ENCODE measurements at regions not wholly inside any gene's neighbourhood (a gene's known extent, or its start where the extent isn't known, plus 50 kb on each side); places are given as distances from the start of the nearest gene placed in this dataset.

GRCh38 chrX:110408949-110409588 lies 50.4 kb downstream of the RTL9 start:
- DNase-seq (ENCODE audit: low spot score), result no peak

- peak; percentile 1 for DNase-seq (ENCODE audit: low spot score)
These were observed 51.3 kb downstream of the RTL9 start for GRCh38 chrX:110409925-110410324.

GRCh38 chrX:110410603-110411002 lies 52.0 kb downstream of the RTL9 start:
- DNase-seq (ENCODE audit: low spot score), result no peak

DNA sequence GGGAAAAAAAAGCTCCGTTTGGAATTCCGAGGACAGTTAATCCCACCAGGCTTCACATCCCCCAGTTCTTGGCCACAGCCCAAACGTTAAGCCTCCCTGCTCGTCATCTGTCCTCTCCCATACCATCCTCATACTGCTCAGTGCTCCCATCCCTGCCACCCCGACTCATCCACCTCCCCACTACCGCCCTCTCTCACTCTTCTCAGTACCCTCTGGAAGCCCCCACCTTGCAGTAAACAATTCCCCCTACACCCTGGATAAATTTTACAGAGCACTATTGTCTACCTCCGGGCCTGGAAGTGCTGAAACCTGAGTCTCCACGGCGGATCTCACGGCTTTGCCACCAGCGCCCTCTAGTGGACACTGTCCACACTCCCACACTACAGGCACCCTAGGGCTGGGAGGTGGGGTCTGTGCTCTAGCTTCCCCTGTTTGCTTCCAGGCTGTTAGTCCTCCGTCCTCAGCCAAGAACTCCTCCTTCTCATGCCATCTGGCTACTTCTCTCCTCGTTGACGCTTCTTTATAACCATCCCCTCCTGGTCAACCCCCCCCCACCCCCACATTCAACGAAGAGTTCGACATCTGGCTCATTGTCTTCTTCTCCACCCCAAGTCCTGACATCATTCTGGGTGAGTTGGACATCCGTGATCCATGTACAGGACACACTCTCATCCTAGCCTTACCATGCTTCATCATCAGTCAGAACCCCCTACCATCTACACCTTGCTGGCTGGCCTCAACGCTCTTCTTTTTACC lies 54.5 kb downstream of the RTL9 start:
- peak; percentile 64 for DNase-seq (ENCODE audit: low spot score)

DNA sequence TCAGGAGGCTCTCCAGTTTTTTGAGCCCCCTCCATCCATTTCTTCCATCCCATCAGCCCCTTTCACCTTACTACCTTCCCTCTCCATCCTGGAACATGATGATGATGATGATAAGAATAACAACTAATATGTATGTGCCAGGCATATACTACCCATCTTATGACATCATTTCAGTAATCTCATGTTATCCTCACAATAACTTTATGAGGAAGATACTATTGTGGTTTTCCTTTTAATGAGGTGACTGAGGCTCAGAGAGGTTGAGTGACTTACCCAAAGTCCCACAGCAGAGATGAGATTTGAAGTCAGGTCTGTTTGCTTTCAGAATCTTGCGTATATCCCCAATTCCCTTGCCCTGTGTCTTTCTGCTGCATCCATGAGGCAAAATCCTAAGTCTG lies 55.1 kb downstream of the RTL9 start:
- DNase-seq (ENCODE audit: low spot score), result no peak

DNA sequence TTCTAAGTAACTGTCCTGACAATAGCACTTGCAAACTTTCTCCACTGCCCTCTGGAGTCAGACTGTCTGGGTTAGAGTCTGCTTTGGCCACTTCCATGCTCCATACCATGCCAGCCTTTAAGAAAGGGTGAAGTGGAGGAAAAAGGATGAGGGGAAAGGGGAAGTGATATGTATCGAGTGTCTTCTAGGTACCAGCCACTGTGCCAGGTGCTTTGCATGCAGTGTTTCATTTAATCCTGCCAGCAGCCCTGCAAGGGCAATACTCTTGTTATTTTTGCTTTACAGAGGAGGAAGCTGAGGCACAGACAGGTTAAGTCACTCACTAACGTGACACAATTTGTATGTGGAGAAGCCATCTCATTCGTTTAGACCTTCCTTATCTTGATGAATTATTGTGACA lies 55.6 kb downstream of the RTL9 start:
- no peak for DNase-seq (ENCODE audit: low spot score)

DNA sequence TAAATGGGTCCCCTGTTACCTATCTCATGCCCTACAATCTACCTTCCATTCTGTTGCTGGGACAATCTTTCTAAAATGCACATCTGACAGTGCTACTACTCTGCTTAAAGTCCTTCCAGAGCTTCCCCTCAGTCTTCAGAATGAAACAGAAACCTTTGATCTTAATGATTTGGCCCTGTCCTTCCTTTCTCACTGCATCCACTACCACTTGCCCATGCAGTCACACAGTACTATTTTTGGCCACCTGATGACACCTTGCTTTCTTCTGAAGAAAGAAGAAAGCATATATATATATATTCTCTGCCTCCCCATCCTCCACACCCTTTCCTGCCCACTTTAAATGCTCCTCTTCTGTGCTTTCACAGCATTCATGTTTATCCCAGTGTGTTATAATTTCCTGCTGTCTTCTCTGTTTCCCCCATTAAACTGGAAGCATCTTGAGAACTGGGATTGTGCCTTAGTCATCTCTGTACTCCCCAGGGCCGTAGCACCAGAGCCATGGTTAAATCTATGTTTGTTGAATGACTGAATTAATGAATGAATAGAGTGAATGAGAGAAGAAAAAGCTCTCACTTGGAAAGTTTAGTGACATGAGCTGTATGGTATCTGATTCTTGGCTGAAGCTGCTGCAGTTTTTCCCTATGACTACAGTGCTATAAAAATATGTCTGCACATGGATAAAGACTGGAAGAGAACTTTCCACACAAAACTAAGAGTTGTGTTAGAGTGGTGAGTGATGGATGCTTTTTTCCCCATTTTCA lies 56.2 kb downstream of the RTL9 start:
- DNase-seq (ENCODE audit: low spot score), result no peak

DNA sequence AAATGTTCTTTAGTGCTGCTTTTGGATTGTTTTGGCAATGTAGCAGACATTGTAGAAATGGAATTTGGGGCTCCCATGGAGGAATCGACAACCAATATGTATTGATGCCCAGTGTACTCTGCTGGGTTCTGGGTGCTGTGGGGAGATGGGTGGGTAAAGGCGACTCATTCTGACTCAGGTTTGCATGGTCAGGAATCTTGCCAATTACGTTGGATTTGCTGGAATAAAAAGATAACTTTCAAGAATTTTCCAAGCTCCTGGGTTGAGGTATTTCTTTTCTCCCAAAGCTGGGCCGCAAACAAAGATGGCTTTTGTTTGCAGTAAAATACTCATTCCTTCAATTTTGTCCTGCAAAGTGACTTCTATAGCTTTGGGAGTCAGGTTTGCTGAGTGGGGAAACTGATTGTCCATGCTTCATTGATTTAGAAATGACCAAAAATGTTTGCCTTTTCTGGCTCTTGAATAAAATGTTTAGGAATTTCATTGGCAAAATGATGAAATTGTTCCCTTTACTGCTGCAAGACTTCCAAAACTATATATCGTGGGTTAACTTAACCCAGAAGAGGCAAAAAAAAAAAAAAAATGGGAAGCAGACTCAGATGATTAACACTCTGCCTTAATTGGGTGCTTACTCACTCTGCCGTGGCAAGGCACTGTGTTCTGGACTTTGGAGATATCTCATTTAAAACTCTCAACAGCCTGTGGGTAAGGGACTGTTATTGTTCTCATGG lies 57.0 kb downstream of the RTL9 start:
- no peak for DNase-seq (ENCODE audit: low spot score)

- no peak for DNase-seq (ENCODE audit: low spot score)
These were observed 58.5 kb downstream of the RTL9 start for GRCh38 chrX:110417128-110417527.

GRCh38 chrX:110418316-110419235 lies 59.9 kb downstream of the RTL9 start:
- DNase-seq (ENCODE audit: low spot score), result no peak

DNA sequence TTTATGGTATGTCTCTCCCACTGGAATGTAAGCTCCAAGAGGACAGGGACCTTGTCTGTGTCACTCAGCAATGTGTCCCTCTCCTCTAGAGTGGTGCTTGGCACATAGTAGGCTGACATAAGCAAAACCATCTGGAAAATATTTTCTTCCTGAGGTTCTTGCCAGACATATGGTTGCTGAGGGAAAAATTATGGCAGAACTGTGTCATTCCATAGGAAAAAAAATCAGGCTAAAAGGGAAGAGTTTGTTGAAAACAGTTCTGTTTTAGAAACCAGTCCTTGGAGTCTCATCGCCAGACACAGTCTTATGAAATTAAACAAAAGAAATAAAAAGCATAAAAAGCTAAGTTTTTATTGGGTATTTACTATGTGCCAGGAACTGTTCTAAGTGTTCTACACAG lies 60.9 kb downstream of the RTL9 start:
- no peak for DNase-seq (ENCODE audit: low spot score)

GRCh38 chrX:110420771-110421499 lies 62.3 kb downstream of the RTL9 start:
- DNase-seq (ENCODE audit: low spot score), result no peak

DNA sequence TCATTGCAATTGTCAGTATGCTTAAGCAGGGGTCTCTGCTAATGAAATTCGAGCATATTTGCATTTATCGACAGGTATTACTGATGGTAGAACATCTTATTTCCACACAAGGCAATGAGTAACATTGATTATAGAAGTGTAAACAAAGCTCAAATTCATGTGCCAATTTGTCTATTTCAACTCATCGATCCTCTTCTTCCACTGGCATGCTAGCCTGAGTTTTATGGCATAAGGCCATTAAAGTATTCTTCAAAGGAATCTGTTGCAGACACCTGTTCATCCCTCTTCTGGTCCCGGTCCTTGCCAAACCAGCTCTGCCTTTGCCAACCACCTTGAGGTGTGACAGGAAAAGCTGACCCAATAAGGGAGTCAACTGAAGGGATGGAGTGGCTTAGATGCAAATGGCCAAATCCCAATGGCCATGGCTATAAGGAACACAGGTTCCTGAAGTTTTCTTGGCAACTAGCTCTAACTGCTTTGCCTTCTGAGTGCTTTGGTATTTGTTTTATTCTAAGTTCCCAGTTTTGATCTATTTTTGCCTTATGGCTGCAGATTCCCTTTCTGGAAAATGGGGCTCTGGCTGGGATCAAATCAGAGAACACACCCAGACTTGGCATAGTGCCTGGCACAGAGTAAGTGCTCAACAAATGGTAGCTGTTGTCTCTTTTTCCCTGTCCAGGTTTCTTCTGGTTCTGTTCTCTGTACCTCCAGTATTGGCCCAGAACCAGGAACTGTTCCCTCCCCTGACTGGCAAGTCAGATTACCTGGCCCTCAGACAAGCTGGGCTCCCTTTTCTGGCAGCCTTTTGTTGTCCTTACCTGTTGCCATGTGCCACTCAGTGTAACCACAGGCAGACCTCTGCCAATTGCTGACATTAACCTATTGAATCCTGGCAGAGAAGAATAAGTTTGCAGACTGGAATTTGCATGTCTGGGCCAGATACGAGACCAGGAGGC lies 63.1 kb downstream of the RTL9 start:
- DNase-seq (ENCODE audit: low spot score), result no peak

GRCh38 chrX:110425222-110426154 lies 66.8 kb downstream of the RTL9 start:
- no peak for DNase-seq (ENCODE audit: low spot score)

GRCh38 chrX:110426155-110426504 lies 67.5 kb downstream of the RTL9 start:
- DNase-seq (ENCODE audit: low spot score), result no peak

DNA sequence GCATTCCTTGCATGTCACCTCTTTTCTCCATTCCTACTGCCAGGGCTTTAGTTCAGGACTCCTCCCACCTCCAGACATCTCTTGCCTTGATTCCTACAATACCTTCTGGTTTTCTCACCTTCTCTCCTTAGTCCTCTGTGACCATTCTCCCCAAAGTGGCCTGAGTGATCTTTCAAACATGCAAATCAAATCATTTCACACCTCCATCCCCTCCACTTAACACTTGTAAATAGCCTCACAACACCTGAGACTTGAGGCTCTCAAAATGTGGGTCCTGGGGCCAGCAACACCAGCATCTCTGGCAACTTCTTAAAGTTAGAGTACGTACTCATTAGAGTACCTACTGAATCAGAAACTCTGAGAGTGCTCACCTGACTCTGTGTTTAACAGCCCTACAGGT lies 68.4 kb downstream of the RTL9 start:
- no peak for DNase-seq (ENCODE audit: low spot score)

DNA sequence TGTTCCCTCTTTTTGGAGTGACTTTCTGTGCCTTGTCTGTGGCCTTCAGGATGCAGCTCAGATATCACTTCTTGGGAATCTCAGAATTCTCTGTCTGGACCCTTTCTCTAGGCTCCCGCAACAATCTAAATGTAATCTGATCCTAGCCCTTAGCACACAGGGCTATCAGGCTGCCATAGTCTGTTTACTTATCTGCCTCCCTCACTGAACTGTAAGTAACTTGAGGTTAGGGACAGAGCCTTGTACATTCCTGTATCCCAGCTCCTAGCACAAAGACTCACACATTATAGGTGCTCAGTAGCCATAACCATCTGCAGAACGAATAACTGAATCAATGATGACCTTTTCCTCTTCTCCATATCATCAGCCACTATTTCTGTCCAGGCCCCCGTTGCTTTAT lies 69.5 kb downstream of the RTL9 start:
- DNase-seq (ENCODE audit: low spot score), result no peak

GRCh38 chrX:110430293-110431076 lies 71.8 kb downstream of the RTL9 start:
- no peak for DNase-seq (ENCODE audit: low spot score)

All from CD4-positive, alpha-beta T cell treated with Interleukin-2 at 100 ng/mL for 4 hours (primary cell).